Trophoblast cell (in vitro differentiated cells and primary cell): ENCODE measurements at regions not wholly inside any gene's neighbourhood (a gene's known extent, or its start where the extent isn't known, plus 50 kb on each side); places are given as distances from the start of the nearest gene placed in this dataset.
A peak's percentile ranks its signal among the peaks of the same experiment; 100 is the strongest.

Experiments
- DNase-seq, 2 donors: peaks; one replicate each; pipeline ENCODE4 v3.0.0-alpha.2; 2016
- H2AFZ ChIP-seq: 2 replicates; pipeline ENCODE4 v1.6.1; 2013; ENCODE audit warnings: low read length, moderate library complexity, mild to moderate bottlenecking; ENCODE audit not compliant: insufficient read depth, poor library complexity
- H2AK5ac ChIP-seq: 2 replicates; pipeline ENCODE4 v1.6.1; 2013; ENCODE audit warnings: mild to moderate bottlenecking, low read length
- H2BK120ac ChIP-seq: 2 replicates; pipeline ENCODE4 v1.6.1; 2013; ENCODE audit warnings: low read length, mild to moderate bottlenecking, moderate library complexity; ENCODE audit not compliant: insufficient read depth, poor library complexity
- H2BK12ac ChIP-seq: 2 replicates; pipeline ENCODE4 v1.6.1; 2013; ENCODE audit warnings: mild to moderate bottlenecking, low read length, moderate library complexity
- H2BK5ac ChIP-seq: 2 replicates; pipeline ENCODE4 v1.6.1; 2013; ENCODE audit warnings: low read length, low read depth, moderate library complexity, mild to moderate bottlenecking; ENCODE audit not compliant: poor library complexity
- H3K14ac ChIP-seq: 2 replicates; pipeline ENCODE4 v1.6.1; 2013; ENCODE audit warnings: mild to moderate bottlenecking, low read length
- H3K18ac ChIP-seq: 2 replicates; pipeline ENCODE4 v1.6.1; 2013; ENCODE audit warnings: mild to moderate bottlenecking, low read length
- H3K23ac ChIP-seq: 2 replicates; pipeline ENCODE4 v1.6.1; 2013; ENCODE audit warnings: low read length
- H3K27ac ChIP-seq: 2 replicates; pipeline ENCODE4 v1.5.1; 2013; ENCODE audit warnings: low read depth, mild to moderate bottlenecking, inconsistent platforms, low read length, moderate library complexity
- H3K27me3 ChIP-seq: 2 replicates; pipeline ENCODE4 v1.6.1; 2013; ENCODE audit warnings: inconsistent platforms, mild to moderate bottlenecking, low read length, moderate library complexity; ENCODE audit not compliant: insufficient read depth
- H3K36me3 ChIP-seq, 2 experiments: 1 replicate in 1 of 2; 2 replicates in 1 of 2; pipeline ENCODE4 v1.6.1; 2013; ENCODE audit warnings: low read length in 2 of 2, mild to moderate bottlenecking in 2 of 2, moderate library complexity in 1 of 2; ENCODE audit not compliant: insufficient read depth in 2 of 2, control insufficient read depth in 1 of 2
- H3K4ac ChIP-seq: 2 replicates; pipeline ENCODE4 v1.6.1; 2013; ENCODE audit warnings: low read depth, mild to moderate bottlenecking, low read length, moderate library complexity
- H3K4me1 ChIP-seq, 2 experiments: 1 replicate in 1 of 2; 2 replicates in 1 of 2; pipeline ENCODE4 v1.6.1; 2013; ENCODE audit warnings: low read length in 2 of 2, mild to moderate bottlenecking in 2 of 2, moderate library complexity in 1 of 2; ENCODE audit not compliant: insufficient read depth in 2 of 2, control insufficient read depth in 1 of 2
- H3K4me2 ChIP-seq: 2 replicates; pipeline ENCODE4 v1.6.1; 2013; ENCODE audit warnings: inconsistent platforms, mild to moderate bottlenecking, low read length, moderate library complexity
- H3K4me3 ChIP-seq: 2 replicates; pipeline ENCODE4 v1.5.1; 2013; ENCODE audit warnings: mild to moderate bottlenecking, low read depth, low read length, inconsistent platforms
- H3K79me1 ChIP-seq: one replicate; pipeline ENCODE4 v1.6.1; 2013; ENCODE audit warnings: low read length
- H3K79me2 ChIP-seq: 2 replicates; pipeline ENCODE4 v1.6.1; 2013; ENCODE audit warnings: low read length, mild to moderate bottlenecking; ENCODE audit not compliant: control insufficient read depth, insufficient read depth, poor library complexity
- H3K9ac ChIP-seq: 2 replicates; pipeline ENCODE4 v1.6.1; 2013; ENCODE audit warnings: mild to moderate bottlenecking, low read length
- H3K9me3 ChIP-seq: 2 replicates; pipeline ENCODE4 v1.6.1; 2013; ENCODE audit warnings: low read depth, mild to moderate bottlenecking, control low read depth, inconsistent platforms, low read length; ENCODE audit not compliant: insufficient read depth
- H4K12ac ChIP-seq: 2 replicates; pipeline ENCODE4 v1.6.1; 2013; ENCODE audit warnings: low read depth, mild to moderate bottlenecking, low read length, moderate library complexity
- H4K8ac ChIP-seq: 2 replicates; pipeline ENCODE4 v1.6.1; 2013; ENCODE audit warnings: low read depth, mild to moderate bottlenecking, low read length, moderate library complexity
- H4K91ac ChIP-seq: one replicate; pipeline ENCODE4 v1.6.1; 2013; ENCODE audit warnings: low read depth, mild to moderate bottlenecking, low read length, moderate library complexity
- WGBS: extraction: QIAGEN DNeasy Blood & Tissue Kit; methylation state at CpG from one replicate; pipeline ENCODE4 v1.1.7; 2013; ENCODE audit warnings: missing lambda C conversion rate; ENCODE audit not compliant: insufficient read length, insufficient coverage; ENCODE audit errors: extremely low coverage; 5-methylcytosine and 5-hydroxymethylcytosine counted together

DNA sequence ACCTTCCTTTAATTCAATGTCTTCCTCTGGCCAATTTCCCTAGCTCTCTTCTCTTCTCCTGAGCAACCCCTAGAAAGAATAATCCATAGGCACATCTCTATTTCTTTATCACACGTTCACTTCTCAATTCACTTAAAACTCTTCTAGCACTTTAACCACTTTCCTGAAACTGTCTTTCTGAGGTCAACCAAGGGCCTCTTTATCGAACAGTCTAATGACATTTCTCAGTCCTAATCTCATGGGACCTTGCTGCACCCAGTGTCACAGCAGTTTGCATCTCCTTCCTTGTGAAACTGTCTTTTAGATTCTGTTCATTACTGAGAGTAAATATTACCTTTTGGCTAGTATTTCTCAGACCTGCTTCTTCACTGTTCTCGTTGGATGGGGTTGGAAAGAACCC, 285.3 kb upstream of the RASGEF1B start:
- H2BK12ac ChIP-seq = no peak overlapping the region
- WGBS = 100% methylated on average over 1 of the region's 3 CpGs
- H2BK120ac ChIP-seq = no peak overlapping the region
- H3K4me1 ChIP-seq = peaks cover 0 to 2% of the 10 kb centered on the region in 2 experiments
- no peak overlapping the region for H3K9ac ChIP-seq
- no peaks in the 10 kb centered on the region for H3K79me1 ChIP-seq
- H3K23ac ChIP-seq = no peak overlapping the region
- no peak overlapping the region for H4K8ac ChIP-seq
- no peak overlapping the region for H3K18ac ChIP-seq
- H3K27me3 ChIP-seq = no peaks in the 10 kb centered on the region
- H3K27ac ChIP-seq = no peak overlapping the region
- no peak overlapping the region for H3K4ac ChIP-seq
- H4K12ac ChIP-seq = no peak overlapping the region
- no peaks in the 10 kb centered on the region for H3K9me3 ChIP-seq
- H3K4me3 ChIP-seq = no peak overlapping the region
- H4K91ac ChIP-seq = no peak overlapping the region
- DNase-seq = no peak
- H2AK5ac ChIP-seq = no peak overlapping the region
- H2BK5ac ChIP-seq = no peak overlapping the region
- no peaks in the 10 kb centered on the region for H3K36me3 ChIP-seq
- no peak overlapping the region for H3K4me2 ChIP-seq
- H3K14ac ChIP-seq = no peak overlapping the region
- no peak overlapping the region for H2AFZ ChIP-seq
- H3K79me2 ChIP-seq = peaks cover 2% of the 10 kb centered on the region

DNA sequence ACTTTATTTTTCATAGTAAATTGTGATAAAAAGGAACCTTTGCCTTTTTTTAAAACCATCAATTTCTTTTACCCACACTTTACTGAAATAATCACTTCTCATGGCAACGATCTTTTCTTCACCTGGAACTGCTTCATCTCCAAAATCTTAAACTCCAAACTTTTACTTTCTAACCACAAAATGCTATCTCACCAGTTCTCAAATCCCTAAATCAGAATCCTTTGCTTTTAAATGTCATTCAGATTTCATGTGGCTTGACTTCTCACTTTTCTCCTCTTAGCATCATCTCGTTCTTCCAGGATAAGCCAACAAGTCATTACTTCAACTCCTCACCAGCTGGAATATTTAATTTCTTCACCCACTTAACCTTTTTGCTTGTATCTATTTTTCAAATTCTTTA, 284.3 kb upstream of the RASGEF1B start:
- Histone ChIP-seq H3K4me1 (peaks cover 0 to 2% of the 10 kb centered on the region in 2 experiments), H2BK5ac (no peak overlapping the region), H2BK12ac (no peak overlapping the region), H3K36me3 (no peaks in the 10 kb centered on the region), H4K12ac (no peak overlapping the region), H2BK120ac (no peak overlapping the region), H4K91ac (no peak overlapping the region), H3K4me3 (no peak overlapping the region), H2AFZ (no peak overlapping the region), H3K9me3 (no peaks in the 10 kb centered on the region), H3K27me3 (no peaks in the 10 kb centered on the region), H3K18ac (no peak overlapping the region), H3K79me1 (no peaks in the 10 kb centered on the region), H3K27ac (no peak overlapping the region), H4K8ac (no peak overlapping the region), H2AK5ac (no peak overlapping the region), H3K4ac (no peak overlapping the region), H3K9ac (no peak overlapping the region), H3K4me2 (no peak overlapping the region), H3K23ac (no peak overlapping the region), H3K14ac (no peak overlapping the region), H3K79me2 (peaks cover 2% of the 10 kb centered on the region)
- DNase-seq = no peak
- WGBS = 100% methylated on average over 1 of the region's 2 CpGs

DNA sequence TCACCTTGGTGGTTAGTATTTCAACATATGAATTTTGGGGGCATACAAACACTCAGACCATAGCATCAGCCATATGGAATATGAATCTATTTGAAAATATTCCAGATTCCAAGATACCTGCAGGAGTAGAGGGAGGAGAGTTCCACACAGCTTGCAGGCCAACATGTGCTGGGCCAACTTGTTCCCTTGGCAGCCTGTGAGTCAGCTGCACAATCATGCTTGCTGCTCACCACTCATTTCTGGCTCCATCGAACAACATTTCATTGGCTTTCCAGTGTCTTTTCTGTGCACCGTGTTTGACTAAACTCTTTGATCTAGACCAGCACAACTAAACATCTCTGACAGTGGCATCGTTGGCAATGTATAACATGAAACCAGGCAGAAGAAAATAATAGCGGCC, 282.5 kb upstream of the RASGEF1B start:
- no peak overlapping the region for H3K4me2 ChIP-seq
- peak; percentile 23 to 59 for DNase-seq
- H3K23ac ChIP-seq = no peak overlapping the region
- no peak overlapping the region for H2BK120ac ChIP-seq
- no peak overlapping the region for H4K91ac ChIP-seq
- H2BK12ac ChIP-seq = no peak overlapping the region
- H2BK5ac ChIP-seq = no peak overlapping the region
- no peak overlapping the region for H3K9ac ChIP-seq
- H3K14ac ChIP-seq = no peak overlapping the region
- no peak overlapping the region for H3K4ac ChIP-seq
- H3K27ac ChIP-seq = no peak overlapping the region
- WGBS = no CpG with 5 or more reads among the region's 4 CpGs
- H2AK5ac ChIP-seq = no peak overlapping the region
- H3K79me1 ChIP-seq = no peaks in the 10 kb centered on the region
- peaks cover 0 to 2% of the 10 kb centered on the region in 2 experiments for H3K4me1 ChIP-seq
- H3K79me2 ChIP-seq = peaks cover 2% of the 10 kb centered on the region
- H3K27me3 ChIP-seq = no peaks in the 10 kb centered on the region
- no peak overlapping the region for H4K12ac ChIP-seq
- no peaks in the 10 kb centered on the region for H3K9me3 ChIP-seq
- no peak overlapping the region for H2AFZ ChIP-seq
- H4K8ac ChIP-seq = no peak overlapping the region
- no peak overlapping the region for H3K4me3 ChIP-seq
- no peak overlapping the region for H3K18ac ChIP-seq
- H3K36me3 ChIP-seq = no peaks in the 10 kb centered on the region

DNA sequence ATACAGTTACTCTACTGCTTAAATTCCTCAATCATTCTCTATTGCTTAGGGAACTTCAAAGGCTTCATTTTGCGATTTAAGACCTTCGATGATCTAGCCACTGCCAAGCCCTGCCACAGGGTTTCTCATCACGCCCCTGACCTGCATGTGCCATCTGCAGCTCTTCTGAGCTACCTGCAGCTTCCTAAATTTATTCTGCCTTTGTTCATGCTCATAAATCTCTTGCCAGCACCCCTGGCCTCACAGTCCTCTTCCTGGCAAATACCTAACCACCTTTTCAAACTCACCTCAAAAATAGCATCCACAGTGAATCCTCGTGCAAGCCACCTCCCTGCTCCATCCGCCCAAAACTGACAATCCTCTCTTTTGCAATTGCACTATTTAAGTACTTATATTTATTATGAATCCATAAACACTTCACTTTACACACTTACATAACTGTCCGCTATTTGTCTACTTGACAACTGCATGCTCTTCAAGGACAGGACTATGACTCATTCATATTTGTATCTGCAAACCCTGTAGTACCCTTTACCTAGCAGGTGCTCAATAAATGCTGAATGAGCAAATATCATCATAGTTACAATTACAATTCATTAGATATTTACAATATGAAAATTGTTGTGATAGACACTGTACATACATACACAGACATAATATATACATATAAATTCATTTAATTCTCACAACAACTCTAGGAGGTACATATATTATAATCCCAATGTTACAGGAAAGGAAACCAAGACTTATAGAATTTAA, 280.0 kb upstream of the RASGEF1B start:
- no peak overlapping the region for H4K91ac ChIP-seq
- no peaks in the 10 kb centered on the region for H3K4me1 ChIP-seq
- H3K4me2 ChIP-seq = no peak overlapping the region
- H2AFZ ChIP-seq = no peak overlapping the region
- H3K4ac ChIP-seq = no peak overlapping the region
- H3K9ac ChIP-seq = no peak overlapping the region
- no peak overlapping the region for H3K23ac ChIP-seq
- no CpG with 5 or more reads among the region's 6 CpGs for WGBS
- no peaks in the 10 kb centered on the region for H3K79me1 ChIP-seq
- no peaks in the 10 kb centered on the region for H3K9me3 ChIP-seq
- H3K36me3 ChIP-seq = no peaks in the 10 kb centered on the region
- H3K4me3 ChIP-seq = no peak overlapping the region
- DNase-seq = no peak
- H2BK12ac ChIP-seq = no peak overlapping the region
- H2BK120ac ChIP-seq = no peak overlapping the region
- no peak overlapping the region for H4K12ac ChIP-seq
- no peaks in the 10 kb centered on the region for H3K79me2 ChIP-seq
- no peak overlapping the region for H2AK5ac ChIP-seq
- no peak overlapping the region for H4K8ac ChIP-seq
- no peak overlapping the region for H3K27ac ChIP-seq
- H3K14ac ChIP-seq = no peak overlapping the region
- H2BK5ac ChIP-seq = no peak overlapping the region
- H3K27me3 ChIP-seq = no peaks in the 10 kb centered on the region
- H3K18ac ChIP-seq = no peak overlapping the region
